ENCODE measurements at regions not wholly inside any gene's neighbourhood (a gene's known extent, or its start where the extent isn't known, plus 50 kb on each side); places are given as distances from the start of the nearest gene placed in this dataset.
"Not testable (repeated sequence)": the region's sequence is repeated elsewhere in the genome, so short reads cannot be mapped to it uniquely, and the experiment has no call there.

- DNase-seq (ENCODE audit: low read depth) = no peak
Measured at GRCh38 chr5:174482607-174483024, 241.8 kb upstream of the MSX2 start.

- DNase-seq (ENCODE audit: low read depth) = no peak
Measured at GRCh38 chr5:174483411-174483810, 241.0 kb upstream of the MSX2 start.

- no peak for DNase-seq (ENCODE audit: low read depth)
Measured at GRCh38 chr5:174489215-174489614, 235.2 kb upstream of the MSX2 start.

- DNase-seq (ENCODE audit: low read depth) = no peak
Measured at GRCh38 chr5:174489920-174490597, 234.3 kb upstream of the MSX2 start.

GRCh38 chr5:174490728-174491127 lies 233.7 kb upstream of the MSX2 start:
- no peak for DNase-seq (ENCODE audit: low read depth)

GRCh38 chr5:174491265-174491664 lies 233.1 kb upstream of the MSX2 start:
- DNase-seq (ENCODE audit: low read depth) = no peak

- DNase-seq (ENCODE audit: low read depth) = no peak
Measured at GRCh38 chr5:174491761-174492350, 232.5 kb upstream of the MSX2 start.

GRCh38 chr5:174493530-174493929 lies 230.9 kb upstream of the MSX2 start:
- no peak for DNase-seq (ENCODE audit: low read depth)

GRCh38 chr5:174497939-174498338 lies 226.4 kb upstream of the MSX2 start:
- DNase-seq (ENCODE audit: low read depth) = not testable (repeated sequence)

- not testable (repeated sequence) for DNase-seq (ENCODE audit: low read depth)
Measured at GRCh38 chr5:174498575-174498974, 225.8 kb upstream of the MSX2 start.

GRCh38 chr5:174500636-174501035 lies 223.7 kb upstream of the MSX2 start:
- no peak for DNase-seq (ENCODE audit: low read depth)

- DNase-seq (ENCODE audit: low read depth) = no peak
Measured at GRCh38 chr5:174501461-174502069, 222.8 kb upstream of the MSX2 start.

- no peak for DNase-seq (ENCODE audit: low read depth)
Measured at GRCh38 chr5:174503086-174503460, 221.3 kb upstream of the MSX2 start.

GRCh38 chr5:174503461-174504265 lies 220.7 kb upstream of the MSX2 start:
- no peak for DNase-seq (ENCODE audit: low read depth)

- DNase-seq (ENCODE audit: low read depth) = no peak
Measured at GRCh38 chr5:174504266-174504726, 220.1 kb upstream of the MSX2 start.

GRCh38 chr5:174505621-174506020 lies 218.8 kb upstream of the MSX2 start:
- DNase-seq (ENCODE audit: low read depth) = no peak

GRCh38 chr5:174510782-174511453 lies 213.5 kb upstream of the MSX2 start:
- DNase-seq (ENCODE audit: low read depth) = not testable (repeated sequence)

GRCh38 chr5:174511714-174512253 lies 212.6 kb upstream of the MSX2 start:
- no peak for DNase-seq (ENCODE audit: low read depth)

- no peak for DNase-seq (ENCODE audit: low read depth)
Measured at GRCh38 chr5:174514325-174514724, 210.1 kb upstream of the MSX2 start.

- no peak for DNase-seq (ENCODE audit: low read depth)
Measured at GRCh38 chr5:174514983-174515394, 209.4 kb upstream of the MSX2 start.

GRCh38 chr5:174516741-174517140 lies 207.6 kb upstream of the MSX2 start:
- DNase-seq (ENCODE audit: low read depth) = no peak

Data from forelimb muscle (tissue), 1 donor.